ENCODE measurements at regions not wholly inside any gene's neighbourhood (a gene's known extent, or its start where the extent isn't known, plus 50 kb on each side); places are given as distances from the start of the nearest gene placed in this dataset.

DNA sequence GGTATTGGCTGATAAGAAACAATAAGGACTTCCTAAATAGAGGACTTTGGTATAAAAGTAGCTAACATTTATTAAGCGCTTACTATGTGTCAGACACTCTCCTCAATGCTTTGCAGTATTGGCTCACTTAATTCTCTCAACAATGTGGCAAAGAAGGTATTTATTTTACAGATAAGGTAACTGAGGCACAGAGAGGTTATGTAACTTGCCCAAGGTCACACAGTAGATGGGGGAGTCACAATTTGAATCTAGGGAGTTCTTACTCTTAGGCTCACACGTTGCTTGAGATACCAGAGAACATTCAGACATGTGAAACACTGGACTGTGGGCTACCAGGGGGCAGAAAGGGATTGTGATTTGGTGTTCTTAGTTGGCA lies 60.8 kb upstream of the GPR158 start:
- no peak for DNase-seq

DNA sequence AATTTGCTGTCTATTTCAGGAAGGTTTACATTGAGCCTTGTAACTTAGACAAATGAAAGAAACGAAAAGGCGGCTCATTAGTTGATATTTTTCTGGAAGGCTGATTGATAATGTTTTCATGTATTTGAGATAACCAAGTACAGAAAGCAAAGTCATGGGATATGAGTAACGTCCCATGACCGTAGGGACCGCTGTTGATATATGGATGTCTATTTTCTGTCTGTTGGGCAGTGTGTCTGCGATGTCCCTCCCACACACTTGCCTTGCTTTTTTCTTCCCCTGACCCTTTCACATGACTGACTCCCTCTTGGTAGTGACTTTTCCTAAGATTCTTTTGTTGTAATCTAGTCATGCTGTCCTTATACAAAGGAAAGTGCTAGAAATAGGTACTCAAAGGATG lies 57.0 kb upstream of the GPR158 start:
- no peak for DNase-seq

DNA sequence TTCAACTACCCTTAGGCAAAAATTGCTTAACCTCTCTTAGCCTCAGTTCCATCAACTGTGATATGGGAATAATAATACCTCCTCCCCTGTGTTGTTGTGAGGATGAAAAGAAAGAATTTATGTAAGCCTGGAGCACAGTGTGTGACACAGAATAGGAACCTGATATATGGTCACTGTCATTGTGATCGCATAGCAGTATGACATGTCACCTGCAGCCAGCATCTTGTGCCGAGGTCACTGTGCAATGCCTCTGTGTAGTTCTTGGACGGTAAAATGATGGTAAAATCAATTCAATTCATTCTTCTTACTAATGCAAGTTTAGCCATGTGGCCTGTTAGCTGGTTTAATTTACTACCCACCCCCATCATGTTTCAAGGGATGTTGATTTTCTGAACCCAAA lies 54.6 kb upstream of the GPR158 start:
- DNase-seq = no peak
